ENCODE measurements at regions not wholly inside any gene's neighbourhood (a gene's known extent, or its start where the extent isn't known, plus 50 kb on each side); places are given as distances from the start of the nearest gene placed in this dataset.

- DNase-seq (ENCODE audit: low spot score): no peak
These were observed 52.8 kb upstream of the MEIS1 start for GRCh38 chr2:66382091-66382490.

- no peak for DNase-seq (ENCODE audit: low spot score)
These were observed 55.5 kb upstream of the MEIS1 start for GRCh38 chr2:66379473-66379872.

GRCh38 chr2:66377832-66378231, 57.1 kb upstream of the MEIS1 start:
- DNase-seq (ENCODE audit: low spot score): no peak

GRCh38 chr2:66370824-66371223, 64.1 kb upstream of the MEIS1 start:
- DNase-seq (ENCODE audit: low spot score): no peak

- DNase-seq (ENCODE audit: low spot score): no peak
These were observed 68.3 kb upstream of the MEIS1 start for GRCh38 chr2:66366619-66367018.

- DNase-seq (ENCODE audit: low spot score): no peak
These were observed 70.2 kb upstream of the MEIS1 start for GRCh38 chr2:66364495-66365333.

GRCh38 chr2:66362701-66363100, 72.2 kb upstream of the MEIS1 start:
- DNase-seq (ENCODE audit: low spot score): no peak

- DNase-seq (ENCODE audit: low spot score): no peak
These were observed 88.7 kb upstream of the MEIS1 start for GRCh38 chr2:66346231-66346664.

- no peak for DNase-seq (ENCODE audit: low spot score)
These were observed 90.8 kb upstream of the MEIS1 start for GRCh38 chr2:66344087-66344663.

GRCh38 chr2:66343259-66343658, 91.7 kb upstream of the MEIS1 start:
- DNase-seq (ENCODE audit: low spot score): no peak

- DNase-seq (ENCODE audit: low spot score): no peak
These were observed 94.4 kb upstream of the MEIS1 start for GRCh38 chr2:66340521-66340920.

- no peak for DNase-seq (ENCODE audit: low spot score)
These were observed 100.5 kb upstream of the MEIS1 start for GRCh38 chr2:66334237-66335029.

GRCh38 chr2:66331176-66331575, 103.7 kb upstream of the MEIS1 start:
- no peak for DNase-seq (ENCODE audit: low spot score)

- DNase-seq (ENCODE audit: low spot score): no peak
These were observed 105.8 kb upstream of the MEIS1 start for GRCh38 chr2:66329081-66329605.

- DNase-seq (ENCODE audit: low spot score): no peak
These were observed 107.7 kb upstream of the MEIS1 start for GRCh38 chr2:66327066-66327740.

- no peak for DNase-seq (ENCODE audit: low spot score)
These were observed 109.9 kb upstream of the MEIS1 start for GRCh38 chr2:66324909-66325528.

GRCh38 chr2:66324356-66324755, 110.6 kb upstream of the MEIS1 start:
- DNase-seq (ENCODE audit: low spot score): no peak

- no peak for DNase-seq (ENCODE audit: low spot score)
These were observed 111.5 kb upstream of the MEIS1 start for GRCh38 chr2:66323406-66323805.

- no peak for DNase-seq (ENCODE audit: low spot score)
These were observed 112.2 kb upstream of the MEIS1 start for GRCh38 chr2:66322506-66323260.

GRCh38 chr2:66318009-66318561, 116.8 kb upstream of the MEIS1 start:
- no peak for DNase-seq (ENCODE audit: low spot score)
